ENCODE measurements at regions not wholly inside any gene's neighbourhood (a gene's known extent, or its start where the extent isn't known, plus 50 kb on each side); places are given as distances from the start of the nearest gene placed in this dataset.

DNA sequence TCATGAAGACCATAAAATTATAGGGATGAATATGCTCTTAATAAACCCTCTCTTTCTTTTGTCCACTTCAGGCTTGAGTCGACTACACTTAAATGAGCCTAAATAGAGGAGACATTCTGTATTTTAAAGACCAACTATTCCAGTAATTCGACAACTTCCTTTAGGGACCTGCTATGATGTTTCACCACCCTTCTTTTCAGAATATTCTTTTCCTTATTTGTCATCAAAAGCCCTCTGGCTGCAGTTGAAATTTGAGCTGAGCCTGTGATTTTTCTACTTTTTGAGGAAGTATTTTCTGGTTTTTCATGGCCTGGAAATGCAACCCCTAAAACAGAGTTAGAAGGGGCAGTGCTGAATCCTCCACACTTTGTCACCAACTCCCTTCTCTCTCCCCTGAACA is 287.0 kb downstream of the EPHA4 start:
- FAIRE-seq (no peak), DNase-seq (ENCODE audit: insufficient read length, low spot score) (no peak)
- no peak for TF ChIP-seq CTCF (IDR thresholded peaks at IDR 0.05; ENCODE audit: insufficient read depth, missing control alignments)

DNA sequence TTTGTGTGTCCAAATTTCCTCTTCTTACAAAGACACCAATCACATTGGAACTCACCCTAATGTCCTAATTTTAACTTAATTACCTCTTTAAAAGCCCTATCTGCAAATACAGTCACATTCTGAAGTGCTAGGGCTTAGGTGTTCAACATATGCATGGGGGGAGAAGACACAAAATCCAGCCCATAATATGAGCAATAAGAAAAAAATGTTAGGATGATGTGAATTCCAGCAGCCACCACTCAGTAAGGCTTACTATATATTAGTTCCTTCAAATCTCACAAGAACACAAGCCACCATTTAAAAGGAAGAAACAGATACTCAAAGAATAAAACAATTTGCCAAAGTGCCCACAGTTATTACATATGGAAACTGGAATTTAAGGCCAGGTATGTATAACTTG is 285.7 kb downstream of the EPHA4 start:
- no peak for DNase-seq (ENCODE audit: insufficient read length, low spot score)
- no peak for TF ChIP-seq CTCF (IDR thresholded peaks at IDR 0.05; ENCODE audit: insufficient read depth, missing control alignments)
- FAIRE-seq: no peak

DNA sequence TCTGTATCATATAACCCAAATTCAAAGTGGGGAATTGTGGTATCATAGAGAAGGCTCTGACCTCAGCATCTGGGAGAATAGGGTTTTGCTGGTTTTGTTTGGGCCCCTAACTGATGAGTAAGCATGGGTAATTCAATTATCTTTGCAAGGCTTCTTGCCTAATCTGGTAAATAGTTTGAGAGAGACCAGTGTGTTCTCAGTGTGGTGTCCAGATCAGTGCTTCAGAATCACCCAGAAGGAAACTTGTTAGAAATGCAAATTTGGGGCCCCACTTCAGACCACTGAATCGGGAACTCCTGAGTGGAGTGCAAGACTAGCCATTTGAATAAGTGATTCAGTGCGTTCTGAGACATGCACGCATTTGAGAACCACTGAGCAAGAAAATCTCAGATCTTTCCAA is 282.7 kb downstream of the EPHA4 start:
- no peak for TF ChIP-seq CTCF (IDR thresholded peaks at IDR 0.05; ENCODE audit: insufficient read depth, missing control alignments)
- DNase-seq (ENCODE audit: insufficient read length, low spot score): no peak
- no peak for FAIRE-seq

GRCh38 chr2:221289846-221290245 is 282.3 kb downstream of the EPHA4 start:
- FAIRE-seq: no peak
- no peak for TF ChIP-seq CTCF (IDR thresholded peaks at IDR 0.05; ENCODE audit: insufficient read depth, missing control alignments)
- no peak for DNase-seq (ENCODE audit: insufficient read length, low spot score)

- DNase-seq (ENCODE audit: insufficient read length, low spot score) (no peak), FAIRE-seq (no peak)
- no peak for TF ChIP-seq CTCF (IDR thresholded peaks at IDR 0.05; ENCODE audit: insufficient read depth, missing control alignments)
These were observed 278.0 kb downstream of the EPHA4 start for GRCh38 chr2:221293949-221294742.

GRCh38 chr2:221304916-221305315 is 267.2 kb downstream of the EPHA4 start:
- DNase-seq (ENCODE audit: insufficient read length, low spot score) (no peak), FAIRE-seq (no peak)
- TF ChIP-seq CTCF (IDR thresholded peaks at IDR 0.05; ENCODE audit: insufficient read depth, missing control alignments): no peak

DNA sequence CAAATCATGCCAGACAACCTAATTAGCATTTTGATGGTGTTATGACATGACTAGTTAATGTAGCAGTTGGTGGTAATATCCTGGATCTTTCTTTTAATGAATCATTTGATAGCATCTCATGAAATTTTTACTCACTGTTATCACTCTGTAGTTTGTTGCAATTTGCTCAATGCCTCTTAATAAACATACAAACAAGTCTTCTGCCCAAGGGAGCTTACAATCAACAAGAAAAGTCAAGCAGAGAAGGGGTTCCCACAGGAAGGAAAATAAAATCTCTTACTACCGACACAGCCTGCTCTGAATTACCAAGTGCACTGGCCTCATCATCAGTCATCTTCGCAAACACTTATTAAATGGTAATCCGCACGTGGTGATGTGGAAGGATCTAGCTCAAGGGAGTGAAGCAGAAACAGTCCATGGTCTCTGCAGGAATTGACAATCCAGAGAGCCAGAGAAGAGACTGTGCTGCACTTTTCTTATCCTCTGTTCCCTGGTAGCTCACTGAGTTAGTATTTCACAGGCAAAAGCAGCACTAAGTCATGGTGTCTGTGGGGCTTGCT is 263.5 kb downstream of the EPHA4 start:
- DNase-seq (ENCODE audit: insufficient read length, low spot score) (no peak), FAIRE-seq (no peak)
- TF ChIP-seq CTCF (IDR thresholded peaks at IDR 0.05; ENCODE audit: insufficient read depth, missing control alignments): no peak
